HEK293T (cell line): ENCODE measurements at regions not wholly inside any gene's neighbourhood (a gene's known extent, or its start where the extent isn't known, plus 50 kb on each side); places are given as distances from the start of the nearest gene placed in this dataset.

Experiments
- ARNT ChIP-seq: fragments of 450-650 bp; IDR thresholded peaks from 2 replicates; pipeline ENCODE4 v1.6.1; 2017; ENCODE audit warnings: mild to moderate bottlenecking
- BHLHE40 ChIP-seq: fragments of 450-650 bp; IDR thresholded peaks from 2 replicates; pipeline ENCODE4 v1.6.1; 2016; ENCODE audit warnings: mild to moderate bottlenecking, moderate library complexity, borderline replicate concordance
- CTBP1 ChIP-seq: fragments of 450-650 bp; IDR thresholded peaks from 2 replicates; pipeline ENCODE4 v1.6.1; 2016; ENCODE audit warnings: borderline replicate concordance
- ELF4 ChIP-seq: fragments of 450-650 bp; IDR thresholded peaks from 2 replicates; pipeline ENCODE4 v1.6.1; 2017; ENCODE audit warnings: antibody characterized with exemption
- FOXA1 ChIP-seq: fragments of 450-650 bp; IDR thresholded peaks from 2 replicates; pipeline ENCODE4 v1.6.1; 2016; ENCODE audit warnings: mild to moderate bottlenecking
- FOXK2 ChIP-seq: fragments of 450-650 bp; IDR thresholded peaks from 2 replicates; pipeline ENCODE4 v1.6.1; 2016; ENCODE audit warnings: mild to moderate bottlenecking
- NFRKB ChIP-seq: fragments of 450-650 bp; IDR thresholded peaks from 2 replicates; pipeline ENCODE4 v1.6.1; 2016; ENCODE audit warnings: mild to moderate bottlenecking, moderate library complexity
- SP1 ChIP-seq: fragments of 450-650 bp; IDR thresholded peaks from 2 replicates; pipeline ENCODE4 v1.6.1; 2017
- SUZ12 ChIP-seq: fragments of 450-650 bp; IDR thresholded peaks from 2 replicates; pipeline ENCODE4 v1.6.1; 2016; ENCODE audit warnings: mild to moderate bottlenecking
- TARDBP ChIP-seq: fragments of 450-650 bp; IDR thresholded peaks from 2 replicates; pipeline ENCODE4 v1.6.1; 2016

- TF ChIP-seq TARDBP = no peak
- TF ChIP-seq NFRKB = no peak
- TF ChIP-seq ARNT = no peak
- no peak for TF ChIP-seq FOXK2
- TF ChIP-seq ELF4 = no peak
- TF ChIP-seq SP1 = no peak
- no peak for TF ChIP-seq BHLHE40
- TF ChIP-seq SUZ12 = no peak
- no peak for TF ChIP-seq CTBP1
- TF ChIP-seq FOXA1 = no peak
Observed at GRCh38 chr10:64416011-64416410, 894.8 kb downstream of the REEP3 start.
